ENCODE measurements at regions not wholly inside any gene's neighbourhood (a gene's known extent, or its start where the extent isn't known, plus 50 kb on each side); places are given as distances from the start of the nearest gene placed in this dataset.

- Histone ChIP-seq H3K27ac (ENCODE audit: low read depth, low read length, poor library complexity, severe bottlenecking) (no peak overlapping the region), H3K27me3 (replicated peaks; ENCODE audit: insufficient read depth, low read depth, low read length, poor library complexity) (no peaks in the 10 kb centered on the region), H3K36me3 (ENCODE audit: insufficient read depth, low read length, poor library complexity, severe bottlenecking) (no peaks in the 10 kb centered on the region), H3K4me1 (ENCODE audit: insufficient read depth, low read length, poor library complexity, severe bottlenecking) (no peaks in the 10 kb centered on the region), H3K4me3 (ENCODE audit: low read depth, low read length, poor library complexity, severe bottlenecking) (no peak overlapping the region), H3K9me3 (ENCODE audit: low read depth, low read length, poor library complexity, severe bottlenecking) (no peaks in the 10 kb centered on the region)
- TF ChIP-seq EZH2 (IDR thresholded peaks at IDR 0.05; ENCODE audit: borderline replicate concordance, low read depth, low read length, poor library complexity, severe bottlenecking) (no peak), CTCF (conservative IDR thresholded peaks at IDR 0.05; ENCODE audit: low read depth, low read length) (no peak)
- BruUV-seq (replicated peaks): no TSS peak
- no peak for DNase-seq (ENCODE audit: low spot score)
- intact Hi-C loops (cut with micrococcal nuclease; ENCODE audit: unreplicated experiment): no loop called here
- ChIA-PET CTCF (no interaction called here), POLR2A (ENCODE audit: low non-redundant PET) (no interaction called here)
Observed at GRCh38 chr4:130859991-130860390, 1764.0 kb downstream of the C4orf33 start.

- CTCF ChIA-PET: no interaction called here
- intact Hi-C loops (cut with micrococcal nuclease; ENCODE audit: unreplicated experiment): no loop called here
- BruUV-seq (replicated peaks): no TSS peak
- no peak overlapping the region for H3K27ac ChIP-seq (ENCODE audit: low read depth, low read length, poor library complexity, severe bottlenecking)
- no peak for DNase-seq (ENCODE audit: low spot score)
- H3K9me3 ChIP-seq (ENCODE audit: low read depth, low read length, poor library complexity, severe bottlenecking): no peaks in the 10 kb centered on the region
- H3K27me3 ChIP-seq (replicated peaks; ENCODE audit: insufficient read depth, low read depth, low read length, poor library complexity): no peaks in the 10 kb centered on the region
- H3K4me1 ChIP-seq (ENCODE audit: insufficient read depth, low read length, poor library complexity, severe bottlenecking): no peaks in the 10 kb centered on the region
- POLR2A ChIA-PET (ENCODE audit: low non-redundant PET): no interaction called here
- no peak overlapping the region for H3K4me3 ChIP-seq (ENCODE audit: low read depth, low read length, poor library complexity, severe bottlenecking)
- no peaks in the 10 kb centered on the region for H3K36me3 ChIP-seq (ENCODE audit: insufficient read depth, low read length, poor library complexity, severe bottlenecking)
- TF ChIP-seq CTCF (conservative IDR thresholded peaks at IDR 0.05; ENCODE audit: low read depth, low read length) (no peak), EZH2 (IDR thresholded peaks at IDR 0.05; ENCODE audit: borderline replicate concordance, low read depth, low read length, poor library complexity, severe bottlenecking) (no peak)
Observed at GRCh38 chr4:130896920-130897319, 1801.0 kb downstream of the C4orf33 start.

- ChIA-PET CTCF (no interaction called here), POLR2A (ENCODE audit: low non-redundant PET) (no interaction called here)
- Histone ChIP-seq H3K4me3 (ENCODE audit: low read depth, low read length, poor library complexity, severe bottlenecking) (no peak overlapping the region), H3K36me3 (ENCODE audit: insufficient read depth, low read length, poor library complexity, severe bottlenecking) (no peaks in the 10 kb centered on the region), H3K4me1 (ENCODE audit: insufficient read depth, low read length, poor library complexity, severe bottlenecking) (no peaks in the 10 kb centered on the region), H3K27me3 (replicated peaks; ENCODE audit: insufficient read depth, low read depth, low read length, poor library complexity) (no peaks in the 10 kb centered on the region), H3K9me3 (ENCODE audit: low read depth, low read length, poor library complexity, severe bottlenecking) (no peaks in the 10 kb centered on the region), H3K27ac (ENCODE audit: low read depth, low read length, poor library complexity, severe bottlenecking) (no peak overlapping the region)
- intact Hi-C loops (cut with micrococcal nuclease; ENCODE audit: unreplicated experiment): no loop called here
- no TSS peak for BruUV-seq (replicated peaks)
- no peak for DNase-seq (ENCODE audit: low spot score)
- TF ChIP-seq CTCF (conservative IDR thresholded peaks at IDR 0.05; ENCODE audit: low read depth, low read length): no peak
- TF ChIP-seq EZH2 (IDR thresholded peaks at IDR 0.05; ENCODE audit: borderline replicate concordance, low read depth, low read length, poor library complexity, severe bottlenecking): no peak
Observed at GRCh38 chr4:130901321-130901720, 1805.4 kb downstream of the C4orf33 start.

Data from A673 (cell line).